NCI-H82 (cell line): ENCODE measurements at regions not wholly inside any gene's neighbourhood (a gene's known extent, or its start where the extent isn't known, plus 50 kb on each side); places are given as distances from the start of the nearest gene placed in this dataset.
"Not testable (repeated sequence)": the region's sequence is repeated elsewhere in the genome, so short reads cannot be mapped to it uniquely, and the experiment has no call there.

ENCODE experiments used
- DNase-seq: peaks from one replicate; lab custom pipeline; 2025; lab: John Stamatoyannopoulos, UW

DNA sequence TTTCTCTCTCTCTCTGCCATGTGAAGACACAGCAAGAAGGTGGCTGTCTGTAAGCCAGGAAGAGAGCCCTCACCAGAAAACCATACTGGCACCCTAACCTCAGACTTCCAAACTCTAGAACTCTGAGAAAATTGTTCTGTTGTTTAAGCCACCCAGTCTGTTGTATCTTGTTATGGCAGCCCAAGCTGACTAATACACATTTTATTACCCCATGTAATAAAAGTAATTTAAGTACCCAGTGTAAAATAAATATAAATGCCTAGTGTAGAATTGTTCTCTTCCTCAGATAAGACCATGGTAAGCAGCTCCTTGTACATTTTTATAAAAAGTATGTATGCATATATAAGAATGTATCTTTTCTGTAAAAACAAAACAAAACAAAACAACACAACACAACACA, 119.7 kb downstream of the DTL start:
- DNase-seq: no peak

DNA sequence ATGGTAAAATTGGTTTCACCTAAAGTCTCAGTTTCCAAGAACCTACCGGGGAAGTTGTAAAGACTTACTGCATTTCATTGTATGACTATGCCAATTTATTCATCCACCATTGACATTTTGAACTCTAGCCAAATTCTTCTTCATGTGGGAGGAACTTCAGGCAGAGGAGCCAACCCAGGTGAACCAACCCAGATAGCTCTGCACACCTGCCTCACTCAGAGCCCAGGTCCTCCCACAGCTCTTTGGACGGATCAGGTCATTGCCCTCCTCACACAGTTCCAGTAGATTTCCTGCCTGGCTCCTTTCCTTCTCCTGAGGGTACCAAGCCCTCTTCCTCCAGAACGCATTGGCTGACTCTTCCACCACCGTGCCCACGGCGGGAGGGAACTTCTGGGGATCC, 121.7 kb downstream of the DTL start:
- no peak for DNase-seq

DNA sequence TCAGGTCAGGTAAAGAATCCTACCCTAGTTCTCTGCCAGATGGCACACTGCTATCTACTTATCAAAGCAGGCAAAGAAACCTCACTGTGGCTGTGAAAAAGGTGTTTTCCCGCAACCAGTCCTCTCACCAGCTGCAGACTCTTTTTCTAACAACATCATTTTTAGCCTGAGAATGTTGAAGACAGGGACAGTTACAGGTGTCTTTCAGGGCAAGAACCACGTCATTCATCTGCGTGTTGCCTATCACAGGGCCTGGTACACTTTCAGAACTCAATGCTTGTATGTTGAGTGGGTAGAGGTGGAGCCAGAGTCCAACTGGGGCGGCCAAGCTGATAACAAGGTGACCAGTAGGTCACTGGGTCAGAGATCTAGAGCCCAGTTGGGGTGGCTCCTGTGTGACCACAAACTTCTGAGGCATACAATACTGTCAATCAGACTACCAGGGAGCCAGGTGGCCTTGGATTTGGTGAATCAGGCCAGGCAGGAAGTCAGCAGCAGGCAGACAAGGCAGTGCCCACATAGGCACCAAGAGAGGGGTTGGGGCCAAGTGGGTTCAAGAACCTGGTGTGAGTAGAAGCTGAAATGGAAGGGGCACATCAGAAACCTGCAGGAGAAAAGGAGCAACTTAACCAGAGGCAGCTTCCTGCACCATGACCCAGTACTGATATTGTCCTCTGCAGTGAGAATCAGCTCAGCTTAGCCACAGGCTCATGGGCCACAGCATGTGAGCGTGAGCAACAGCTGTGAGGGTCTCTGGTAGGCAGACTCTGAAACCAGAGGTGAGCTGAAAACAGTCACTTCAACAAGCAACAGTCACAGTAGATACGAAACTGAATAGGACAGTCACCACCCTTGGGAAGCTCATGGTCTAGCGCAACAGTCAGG, 123.6 kb downstream of the DTL start:
- DNase-seq: no peak

DNA sequence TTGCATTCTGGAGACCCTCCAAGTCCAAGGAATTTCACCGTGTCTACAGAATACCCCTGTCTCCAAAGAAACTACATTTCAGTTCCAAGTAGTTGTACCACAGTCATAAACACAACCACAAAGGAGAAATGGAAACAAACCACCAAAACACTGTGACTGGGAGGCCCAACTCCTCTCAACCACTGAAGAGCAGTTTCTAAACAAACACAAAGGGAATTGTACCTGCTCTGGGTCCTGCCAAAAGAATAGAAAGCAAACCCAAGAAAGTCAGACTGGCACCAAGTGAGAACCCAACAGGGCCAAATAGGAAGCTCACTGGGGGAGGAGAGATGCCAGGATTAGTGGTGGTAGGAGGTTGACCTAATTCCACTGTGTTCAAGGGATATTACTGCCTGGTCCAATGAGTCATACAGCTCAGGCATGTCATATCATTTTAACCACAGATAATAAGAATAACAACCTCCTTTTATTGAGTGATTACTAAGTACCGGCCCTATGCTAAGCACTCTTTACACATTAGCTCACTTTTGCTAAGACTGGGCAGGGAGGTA, 123.9 kb upstream of the PPP2R5A start:
- no peak for DNase-seq

DNA sequence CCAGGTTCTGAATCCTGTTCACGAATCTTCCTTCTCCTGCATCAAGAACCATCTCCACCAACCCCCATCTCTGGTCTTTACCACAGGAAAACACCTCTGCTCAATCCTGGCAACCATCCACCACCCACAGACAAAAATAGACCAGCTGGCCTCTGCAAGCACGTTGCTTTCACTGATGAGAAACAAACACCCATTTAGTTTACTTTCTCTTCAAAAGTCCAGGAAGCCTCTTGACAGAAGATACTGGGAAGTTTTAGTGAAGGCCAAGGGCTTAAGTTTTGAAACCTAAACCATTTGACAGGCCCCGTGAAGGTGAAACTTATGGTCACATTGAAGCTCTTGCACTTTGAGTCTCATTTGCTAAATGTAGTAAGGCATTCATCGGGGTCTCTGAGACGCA, 122.6 kb upstream of the PPP2R5A start:
- no peak for DNase-seq

DNA sequence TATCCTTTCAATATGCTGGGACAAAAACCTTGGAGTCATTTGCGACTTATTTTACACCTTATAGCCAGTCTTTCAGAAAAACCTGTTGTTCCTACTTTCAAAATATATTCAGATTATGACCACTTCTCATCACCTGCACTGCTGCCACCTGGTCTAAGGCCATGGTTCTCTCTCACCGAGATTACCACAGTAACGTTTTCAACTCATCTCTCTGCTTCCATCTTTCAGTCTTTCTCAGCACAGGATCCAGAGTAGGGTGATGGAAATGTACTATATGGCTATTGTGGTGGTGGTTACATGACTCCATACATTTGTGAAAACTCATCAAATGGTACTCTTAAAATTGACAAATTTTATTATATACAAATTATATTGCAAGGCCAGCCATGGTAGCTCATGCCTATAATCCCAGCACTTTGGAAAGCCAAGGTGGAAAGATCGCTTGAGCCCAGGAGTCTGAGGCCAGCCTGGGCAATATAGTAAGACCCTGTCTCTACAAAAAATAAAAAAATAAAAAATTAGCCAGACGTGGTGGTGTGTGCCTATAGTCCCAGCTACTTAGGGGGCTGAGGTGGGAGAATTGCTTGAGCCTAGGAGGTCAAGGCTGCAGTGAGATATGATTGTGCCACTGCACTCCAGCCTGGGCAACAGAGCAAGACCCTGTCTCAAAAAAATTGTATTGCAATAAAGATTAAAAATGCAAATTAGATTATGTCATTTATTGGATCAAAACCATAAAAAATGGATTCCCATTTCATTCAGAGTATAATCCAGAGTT, 120.9 kb upstream of the PPP2R5A start:
- DNase-seq: no peak

DNA sequence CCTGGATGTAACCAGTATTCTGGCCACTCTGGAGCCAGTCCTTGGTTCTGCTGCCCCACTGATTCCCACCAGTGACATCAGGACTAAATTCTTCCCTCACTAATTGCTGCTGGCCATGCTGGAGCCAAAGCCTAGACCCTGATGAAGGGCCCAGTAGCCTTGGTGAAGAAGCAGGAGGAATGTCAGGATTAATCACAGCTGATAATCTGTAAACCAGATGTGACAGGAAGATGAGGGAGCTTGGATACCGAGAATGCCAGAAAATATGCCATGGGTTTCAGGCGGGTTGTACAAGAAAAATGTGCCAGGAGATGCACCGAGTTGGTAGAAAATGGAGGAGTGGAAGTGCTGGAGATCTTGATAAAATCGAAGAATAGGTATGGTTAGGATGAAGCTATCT, 119.0 kb upstream of the PPP2R5A start:
- no peak for DNase-seq

DNA sequence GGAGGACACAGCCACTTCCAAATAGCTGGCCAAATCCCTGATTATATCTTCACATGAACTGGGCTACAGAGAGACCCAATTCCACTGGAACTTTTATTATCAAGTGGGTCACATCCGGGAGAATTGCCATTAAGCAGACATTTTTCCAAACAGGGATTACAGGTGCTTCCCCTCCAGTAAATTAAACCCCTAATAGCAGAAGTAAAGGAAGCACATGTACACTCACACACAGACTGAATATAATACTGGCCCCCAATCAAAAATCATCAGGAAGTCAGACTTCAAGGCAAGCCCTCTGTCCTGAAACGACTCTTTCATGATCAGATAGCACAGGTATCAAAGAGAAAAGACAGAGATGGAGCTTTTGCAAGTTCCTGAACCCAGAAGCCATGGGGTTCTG, 118.6 kb upstream of the PPP2R5A start:
- no peak for DNase-seq

DNA sequence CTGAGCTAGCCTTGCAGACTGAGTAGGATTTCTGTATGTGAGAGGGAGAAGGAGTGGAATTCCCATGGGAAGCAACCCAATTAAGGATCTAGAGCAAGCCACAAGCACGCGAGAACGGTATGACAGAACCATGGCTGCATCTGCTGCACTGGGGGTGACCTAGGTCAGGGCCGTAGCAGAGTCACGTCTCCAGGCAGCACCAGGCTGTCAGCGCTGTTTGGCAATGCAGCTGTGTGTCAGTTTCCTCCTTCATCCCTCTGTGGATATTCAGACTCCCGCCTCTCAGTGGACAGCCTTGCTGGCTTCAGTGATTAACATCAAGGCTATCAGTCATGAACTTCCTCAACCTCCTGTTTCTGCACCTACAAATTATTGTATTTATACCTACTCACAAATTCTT, 118.1 kb upstream of the PPP2R5A start:
- peak; percentile 38 for DNase-seq

DNA sequence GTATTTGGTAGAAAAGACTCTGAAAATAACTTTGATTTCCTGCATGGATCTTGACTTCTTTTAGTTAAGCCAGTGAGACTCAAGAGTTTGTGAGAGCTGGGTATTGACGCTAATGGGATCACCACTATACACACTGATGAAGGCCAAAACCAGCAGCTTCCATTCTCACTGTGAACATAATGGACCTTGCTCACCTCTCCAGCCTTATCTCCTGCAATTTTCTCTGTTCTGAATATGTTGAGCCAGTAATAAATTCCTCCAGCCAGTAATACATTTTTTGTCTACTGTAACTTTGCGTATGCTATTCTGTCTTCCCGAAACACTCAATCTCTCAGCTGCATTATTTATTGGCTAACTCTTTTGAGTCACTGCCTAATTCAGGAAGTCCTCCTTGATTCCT, 111.6 kb upstream of the PPP2R5A start:
- peak; percentile 38 for DNase-seq

DNA sequence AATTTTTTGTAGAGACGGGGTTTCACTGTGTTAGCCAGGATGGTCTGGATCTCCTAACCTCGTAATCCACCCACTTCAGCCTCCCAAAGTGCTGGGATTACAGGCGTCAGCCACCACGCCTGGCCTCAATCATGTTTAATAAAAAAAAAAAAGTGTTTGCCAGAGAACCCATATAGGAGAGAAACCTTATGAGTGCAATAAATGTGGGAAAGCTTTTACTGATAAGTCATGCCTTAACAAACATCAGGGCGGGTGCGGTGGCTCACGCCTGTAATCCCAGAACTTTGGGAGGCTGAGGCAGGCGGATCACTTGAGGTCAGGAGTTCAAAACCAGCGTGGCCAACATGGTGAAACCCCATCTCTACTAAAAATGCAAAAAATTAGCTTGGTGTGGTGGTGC, 110.9 kb upstream of the PPP2R5A start:
- not testable (repeated sequence) for DNase-seq

DNA sequence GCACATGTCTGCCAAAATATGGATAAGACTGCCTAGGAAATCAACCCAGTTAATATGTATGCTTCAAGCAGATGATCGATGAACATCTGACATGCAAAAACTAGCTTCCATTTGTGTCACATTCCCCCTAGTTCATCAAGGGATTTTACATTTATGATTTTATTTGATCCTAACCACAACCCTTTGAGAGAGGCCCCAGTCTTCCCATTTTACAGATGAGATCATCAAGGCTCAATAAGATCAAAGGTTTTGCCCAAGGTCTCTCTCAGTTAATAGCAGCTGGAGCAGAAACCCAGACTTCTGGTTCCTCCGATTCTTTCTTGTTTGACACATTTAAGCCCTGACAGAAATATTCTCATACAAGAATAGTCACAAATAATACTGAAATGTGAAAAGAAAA, 107.7 kb upstream of the PPP2R5A start:
- DNase-seq: no peak

DNA sequence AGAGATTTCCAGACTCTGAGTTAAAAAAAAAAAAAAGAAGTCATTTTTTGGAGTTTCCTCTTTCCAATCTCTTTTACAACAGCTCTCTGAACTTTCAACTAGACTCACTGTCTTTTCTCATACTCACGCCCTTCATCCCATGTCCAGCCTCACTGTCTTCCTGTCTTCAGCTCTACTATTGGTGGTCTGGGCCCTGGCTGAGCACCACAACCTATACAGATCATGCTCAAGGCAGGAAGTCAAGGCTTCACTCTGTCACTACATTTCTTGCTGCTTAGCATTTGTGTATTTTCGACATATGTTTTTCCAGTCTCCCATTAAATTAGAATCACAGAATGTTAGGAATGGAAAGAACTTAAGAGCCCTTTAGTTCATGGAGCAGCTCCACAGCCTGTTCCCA, 106.4 kb upstream of the PPP2R5A start:
- DNase-seq: no peak

DNA sequence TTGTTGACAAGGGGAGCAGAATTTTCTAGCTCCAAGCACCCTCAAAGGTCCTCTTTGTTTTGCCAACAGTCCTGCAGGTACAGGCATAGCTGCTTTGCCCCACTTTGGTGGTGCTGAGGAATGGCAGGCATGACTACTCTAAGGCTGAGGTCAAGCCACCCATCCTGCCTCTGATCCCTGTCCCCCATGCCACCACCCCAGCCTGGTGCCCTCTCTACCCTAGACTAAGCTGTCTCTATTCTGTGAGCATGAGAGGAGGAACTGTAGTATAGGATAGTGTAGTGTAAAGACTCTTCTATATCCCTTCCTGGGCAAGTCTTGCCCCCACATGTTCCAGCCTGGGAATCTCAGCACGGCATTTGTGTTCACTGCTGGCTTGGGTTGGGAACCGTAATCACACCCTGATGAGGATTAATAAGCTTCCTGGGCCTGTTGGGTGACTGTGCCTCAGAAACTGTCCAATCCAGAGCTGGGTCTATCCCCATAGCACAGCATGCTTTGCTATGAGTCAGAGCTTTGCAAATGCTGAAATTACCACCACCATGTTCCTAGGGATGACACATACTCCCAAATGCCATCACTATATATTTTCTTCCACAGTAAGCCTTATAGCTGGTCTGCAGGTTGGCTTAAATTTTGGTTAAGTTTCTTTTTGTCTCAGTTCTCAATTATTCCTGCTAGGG, 105.7 kb upstream of the PPP2R5A start:
- peak; percentile 35 for DNase-seq

DNA sequence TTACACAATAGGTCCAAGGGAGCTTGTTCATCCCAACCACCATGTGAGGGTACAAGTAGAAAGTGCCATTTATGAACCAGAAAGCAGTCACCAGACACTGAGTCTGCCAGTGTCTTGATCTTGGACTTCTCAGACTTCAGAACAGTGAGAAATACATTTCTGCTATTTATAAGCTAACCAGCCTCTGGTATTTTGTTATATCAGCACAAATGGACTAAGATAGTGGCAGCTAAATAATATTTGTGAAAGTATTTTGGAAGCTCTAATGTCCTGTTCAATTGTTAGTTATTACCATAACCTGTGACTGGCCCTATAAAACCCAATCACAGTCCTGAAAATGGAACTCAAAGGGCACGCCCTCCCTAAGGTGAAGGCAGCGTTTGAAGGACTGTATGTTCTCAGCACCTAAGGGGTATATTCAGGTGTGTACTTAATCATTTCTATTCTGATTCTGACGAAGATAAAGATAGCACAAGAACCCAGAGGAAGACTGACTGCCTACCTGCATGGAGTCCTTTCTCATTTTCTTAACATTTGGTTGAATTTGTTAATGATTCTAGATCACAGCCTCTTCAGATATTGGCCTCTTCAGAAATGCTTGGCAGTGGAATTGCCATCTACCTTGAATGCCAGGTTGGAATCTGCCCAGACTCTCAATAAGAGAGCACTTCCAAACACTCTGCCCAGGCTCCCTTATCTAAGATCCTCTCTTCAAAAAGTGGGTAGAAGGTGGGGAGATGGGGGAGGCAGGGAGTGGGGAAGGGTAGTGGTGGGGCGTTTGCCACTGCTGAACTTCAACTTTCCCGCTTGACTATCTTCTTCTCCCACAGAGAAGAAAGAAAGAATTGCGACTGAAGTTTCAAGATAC, 104.0 kb upstream of the PPP2R5A start:
- no peak for DNase-seq

DNA sequence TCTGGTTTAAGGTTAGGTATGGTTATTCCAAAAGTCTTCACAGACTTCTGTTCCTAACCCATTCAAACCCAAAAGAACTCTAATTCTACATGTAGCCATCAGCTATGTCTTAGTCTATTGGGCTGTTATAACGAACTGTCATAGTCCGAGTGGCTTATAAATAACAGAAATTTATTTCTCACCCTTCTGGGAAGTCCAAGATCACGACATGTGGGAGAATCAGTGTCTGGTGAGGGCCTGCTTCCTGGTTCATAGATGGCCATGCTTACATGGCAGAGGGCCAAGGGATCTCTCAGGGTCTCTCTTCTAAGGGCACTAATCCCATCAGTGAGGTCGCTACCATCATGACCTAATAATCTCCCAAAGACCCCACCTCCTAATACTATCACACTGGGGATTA, 103.0 kb upstream of the PPP2R5A start:
- DNase-seq: peak; percentile 97

DNA sequence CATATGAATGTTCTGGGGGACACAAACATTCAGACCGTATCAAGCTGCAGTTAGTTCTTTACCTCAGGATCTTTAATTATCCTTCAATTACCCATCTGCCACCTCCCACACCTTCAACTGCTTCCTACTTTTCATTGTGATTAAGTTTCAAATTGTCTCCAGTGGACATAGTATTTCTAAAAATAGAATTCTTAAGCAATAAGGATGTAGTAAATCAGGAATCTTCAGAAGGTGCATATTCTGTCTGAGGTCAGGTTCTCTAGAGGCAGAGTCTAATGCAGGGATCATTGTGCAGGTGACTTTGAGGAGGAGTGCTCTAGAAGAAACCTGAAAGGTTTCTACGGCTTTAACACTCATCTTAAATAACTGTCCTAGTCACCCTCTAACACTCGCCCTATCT, 102.6 kb upstream of the PPP2R5A start:
- DNase-seq: no peak

DNA sequence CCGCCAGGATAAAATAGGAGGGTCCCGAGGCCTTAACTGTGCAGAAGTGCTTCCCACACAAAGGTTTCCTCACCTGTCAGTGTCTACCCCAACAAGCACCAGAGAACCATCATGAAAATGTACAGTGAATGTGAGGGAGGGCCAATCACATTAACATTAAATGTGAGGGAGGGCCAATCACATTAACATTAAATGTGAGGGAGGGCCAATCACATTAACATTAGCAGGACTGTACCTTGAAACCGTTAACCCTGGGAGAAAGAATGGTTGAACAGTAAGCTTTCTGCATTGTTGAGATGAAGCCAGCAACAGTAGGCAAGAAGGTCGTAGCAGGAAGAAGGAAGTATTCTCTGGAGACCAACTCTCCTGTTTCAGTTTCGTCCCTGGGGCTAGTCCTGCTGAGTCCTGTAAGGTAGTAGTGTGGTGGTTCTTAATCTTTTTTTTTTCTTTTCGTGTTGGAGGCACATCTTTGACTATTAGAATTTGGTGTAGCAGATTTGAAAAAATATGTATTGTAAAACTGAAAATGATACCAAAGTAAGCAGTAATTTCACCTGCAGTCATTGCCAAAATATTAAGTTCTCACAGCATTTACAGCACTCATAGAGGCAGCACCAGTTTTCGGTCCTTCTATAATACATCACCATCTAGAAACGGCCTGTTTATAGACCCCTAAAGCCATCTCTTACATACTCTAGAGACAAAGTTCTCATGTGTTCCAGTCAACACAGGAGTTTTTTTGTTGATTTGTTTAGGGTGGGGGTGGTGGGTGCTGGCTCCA, 98.6 kb upstream of the PPP2R5A start:
- peak; percentile 29 for DNase-seq

DNA sequence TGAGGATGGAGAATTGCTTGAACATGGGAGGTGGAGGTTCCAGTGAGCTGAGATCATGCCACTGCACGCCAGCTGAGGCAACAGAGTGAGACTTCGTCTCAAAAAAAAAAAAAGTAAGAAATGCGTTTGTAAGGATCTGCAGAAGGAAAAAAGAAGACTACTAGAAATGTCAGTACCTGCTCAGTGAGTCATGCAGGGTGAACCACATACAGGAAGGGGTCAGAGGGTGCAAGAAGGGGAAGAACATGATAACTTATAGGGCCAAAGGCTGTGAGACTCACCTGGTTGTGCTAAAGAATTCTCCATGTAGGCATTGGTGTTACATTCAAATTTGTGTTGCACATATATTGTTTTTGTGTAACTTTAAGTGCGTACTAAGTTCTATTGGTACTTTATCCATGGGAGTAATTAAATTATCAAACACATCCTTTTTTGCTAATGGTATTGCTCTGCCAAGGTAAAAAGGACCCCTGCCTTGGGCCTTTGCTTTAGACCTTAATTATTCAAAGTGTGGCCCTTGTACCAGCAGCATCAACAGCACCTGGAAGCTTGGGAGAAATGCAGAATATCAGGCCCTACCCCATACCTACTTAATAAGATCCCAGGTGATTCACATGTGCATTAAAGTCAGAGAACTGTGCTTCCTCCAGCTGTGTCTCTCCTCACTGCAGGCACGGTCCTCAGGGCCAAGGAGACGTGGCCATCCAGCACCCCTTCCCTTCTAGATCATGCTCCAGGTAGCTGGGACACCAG, 96.4 kb upstream of the PPP2R5A start:
- no peak for DNase-seq

DNA sequence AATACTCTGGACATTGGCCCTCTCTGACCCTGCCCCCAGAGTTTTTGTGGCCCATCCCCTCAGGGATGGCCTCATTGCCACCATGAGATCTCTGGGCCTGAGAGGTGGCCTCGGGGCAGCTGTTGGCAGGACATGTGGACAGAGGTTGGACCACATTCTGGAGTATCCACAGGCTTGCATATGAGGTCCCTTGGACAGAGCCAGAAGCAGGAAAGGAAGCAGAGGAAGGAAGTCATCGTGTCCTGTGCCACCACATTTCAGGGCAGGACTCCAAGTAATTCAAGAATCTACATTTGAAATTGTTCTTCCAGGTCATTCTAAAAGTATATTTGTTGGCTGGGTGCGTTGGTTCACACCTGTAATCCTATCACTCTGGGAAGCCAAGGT, 95.9 kb upstream of the PPP2R5A start:
- no peak for DNase-seq
